H1 (cell line): ENCODE measurements at regions not wholly inside any gene's neighbourhood (a gene's known extent, or its start where the extent isn't known, plus 50 kb on each side); places are given as distances from the start of the nearest gene placed in this dataset.

Experiments
- CEBPB ChIP-seq: IDR thresholded peaks from 2 replicates; pipeline ENCODE4 v1.6.1; 2012; ENCODE audit warnings: low read depth, low read length
- CTCF ChIP-seq, 3 experiments: IDR thresholded peaks; 1 replicate in 2 of 3; 2 replicates in 1 of 3; pipeline versions ENCODE4 v1.5.1 to v1.6.1; 2011; ENCODE audit warnings: low read length in 3 of 3, mild to moderate bottlenecking in 3 of 3, inconsistent platforms in 2 of 3, low read depth in 1 of 3, moderate library complexity in 1 of 3; ENCODE audit not compliant: insufficient read depth in 1 of 3; ENCODE audit errors: control extremely low read depth in 1 of 3
- EGR1 ChIP-seq: IDR thresholded peaks from 2 replicates; pipeline ENCODE4 v1.6.1; 2011; ENCODE audit warnings: low read depth, low read length, borderline replicate concordance
- EZH2 ChIP-seq: fragments of 200-600 bp; sonication (generic); IDR thresholded peaks from 2 replicates; pipeline ENCODE4 v1.7.1; 2012; ENCODE audit warnings: low read depth, mild to moderate bottlenecking, moderate library complexity, low read length, inconsistent platforms; ENCODE audit not compliant: severe bottlenecking
- FOSL1 ChIP-seq: IDR thresholded peaks from 2 replicates; pipeline ENCODE4 v1.6.1; 2011; ENCODE audit warnings: mild to moderate bottlenecking, low read depth, low read length, moderate library complexity; ENCODE audit not compliant: insufficient read depth
- JUN ChIP-seq: IDR thresholded peaks from 2 replicates; pipeline ENCODE4 v1.6.1; 2011; ENCODE audit warnings: low read depth, mild to moderate bottlenecking, improper control_type of control experiment, low read length
- MAX ChIP-seq: IDR thresholded peaks from 2 replicates; pipeline ENCODE4 v1.6.1; 2012; ENCODE audit warnings: inconsistent platforms
- NANOG ChIP-seq: IDR thresholded peaks from 2 replicates; pipeline ENCODE4 v1.6.1; 2011; ENCODE audit warnings: low read length, low read depth, mild to moderate bottlenecking, inconsistent platforms; ENCODE audit not compliant: insufficient read depth, poor library complexity, severe bottlenecking
- POLR2A ChIP-seq, 2 experiments: IDR thresholded peaks; 1 replicate in 1 of 2; 2 replicates in 1 of 2; pipeline ENCODE4 v1.6.1; 2011; ENCODE audit warnings: low read depth in 2 of 2, low read length in 2 of 2, mild to moderate bottlenecking in 2 of 2; ENCODE audit errors: control extremely low read depth in 1 of 2
- POLR2AphosphoS5 ChIP-seq: IDR thresholded peaks from 2 replicates; pipeline ENCODE4 v1.6.1; 2011; ENCODE audit warnings: low read depth, low read length
- RAD21 ChIP-seq, 2 experiments: IDR thresholded peaks in 1 of 2; conservative IDR thresholded peaks in 1 of 2; 2 replicates each; pipeline ENCODE4 v1.6.1; 2011; ENCODE audit warnings: low read depth in 2 of 2, low read length in 2 of 2, improper control_type of control experiment in 1 of 2, inconsistent platforms in 1 of 2, mild to moderate bottlenecking in 1 of 2, moderate library complexity in 1 of 2
- SP1 ChIP-seq: IDR thresholded peaks from 2 replicates; pipeline ENCODE4 v1.6.1; 2011; ENCODE audit warnings: low read depth, low read length

DNA sequence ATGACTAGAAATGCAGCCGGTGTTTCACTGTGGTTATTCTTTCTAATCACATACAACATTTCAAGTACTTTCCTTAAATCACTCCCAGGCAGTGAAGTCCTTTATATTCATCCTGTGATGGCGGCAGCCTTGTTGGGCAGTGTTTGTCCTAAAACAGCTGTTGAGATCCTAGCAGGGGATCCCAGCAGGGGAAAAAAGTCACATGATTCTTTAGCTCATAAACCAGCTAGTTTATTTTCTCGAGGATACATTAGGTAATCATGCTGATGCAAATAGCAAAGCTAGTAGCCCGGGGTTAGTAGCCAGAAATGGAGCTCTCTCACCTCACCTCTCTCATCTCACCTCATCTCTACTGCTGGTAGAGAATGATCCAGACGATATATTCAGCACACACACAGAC is 70.5 kb downstream of the FOXD1 start:
- no peak for TF ChIP-seq JUN
- TF ChIP-seq POLR2AphosphoS5 = no peak
- no peak for TF ChIP-seq CTCF (IDR thresholded peaks at IDR 0.05; ENCODE audit: control extremely low read depth in 1 of 3, insufficient read depth in 1 of 3, low read depth in 1 of 3, low read length in 3 of 3)
- TF ChIP-seq SP1 = no peak
- no peak for TF ChIP-seq MAX
- TF ChIP-seq EZH2 = no peak
- no peak for TF ChIP-seq NANOG
- TF ChIP-seq CEBPB = no peak
- no peak for TF ChIP-seq POLR2A (IDR thresholded peaks at IDR 0.05; ENCODE audit: control extremely low read depth in 1 of 2, low read depth in 2 of 2, low read length in 2 of 2)
- no peak for TF ChIP-seq EGR1
- TF ChIP-seq FOSL1 = no peak
- TF ChIP-seq RAD21 (IDR thresholded peaks at IDR 0.05 in 1 of 2, conservative IDR thresholded peaks at IDR 0.05 in 1 of 2; ENCODE audit: low read depth in 2 of 2, low read length in 2 of 2) = no peak
